PC-9 (cell line): ENCODE measurements at regions not wholly inside any gene's neighbourhood (a gene's known extent, or its start where the extent isn't known, plus 50 kb on each side); places are given as distances from the start of the nearest gene placed in this dataset.

ENCODE experiments used
- BruUV-seq: library from RNA; stranded (reverse); fragments of 400-500 nt; replicated peaks from 2 replicates; lab custom pipeline; 2021; lab: Mats Ljungman, UMichigan
- CTCF ChIA-PET: fragments of 300-600 bp; sonication (Branson Sonifier 250); formaldehyde crosslinking; loops from one replicate; lab custom pipeline; 2022; ENCODE audit warnings: antibody characterized with exemption; lab: Charles Lee
- POLR2A ChIA-PET: fragments of 300-600 bp; sonication (Branson Sonifier 250); formaldehyde crosslinking; loops from one replicate; lab custom pipeline; 2022; ENCODE audit warnings: antibody characterized with exemption; ENCODE audit not compliant: unreplicated experiment; lab: Charles Lee
- DNase-seq, 2 experiments: peaks; one replicate each; pipeline versions ENCODE4 v3.0.0 to v3.0.0-alpha.2; 2015 to 2022; ENCODE audit warnings: mixed read lengths in 1 of 2
- H2AFZ ChIP-seq: fragments of 200-600 bp; sonication (generic); 2 replicates; pipeline ENCODE4 v1.8.1; 2017; ENCODE audit warnings: antibody characterized with exemption
- H3F3A ChIP-seq: fragments of 200-600 bp; sonication (generic); 2 replicates; pipeline ENCODE4 v1.8.1; 2017; ENCODE audit warnings: antibody characterized with exemption, mild to moderate bottlenecking, low read depth; ENCODE audit not compliant: insufficient read depth
- H3K27ac ChIP-seq: fragments of 200-600 bp; sonication (generic); 2 replicates; pipeline ENCODE4 v1.6.1; 2016; ENCODE audit warnings: mixed run types
- H3K27me3 ChIP-seq: fragments of 200-600 bp; sonication (generic); 2 replicates; pipeline ENCODE4 v1.6.1; 2016; ENCODE audit warnings: low read depth, mixed run types; ENCODE audit not compliant: insufficient read depth
- H3K36me3 ChIP-seq: fragments of 200-600 bp; sonication (generic); 2 replicates; pipeline ENCODE4 v1.6.1; 2016; ENCODE audit warnings: low read depth, mixed run types
- H3K4me1 ChIP-seq: fragments of 200-600 bp; sonication (generic); replicated peaks from 2 replicates; pipeline ENCODE4 v1.6.1; 2016; ENCODE audit warnings: mixed run types; ENCODE audit not compliant: insufficient read depth
- H3K4me2 ChIP-seq: fragments of 200-600 bp; sonication (generic); 2 replicates; pipeline ENCODE4 v1.6.1; 2017; ENCODE audit warnings: mixed run types
- H3K4me3 ChIP-seq: fragments of 200-600 bp; sonication (generic); 2 replicates; pipeline ENCODE4 v1.6.1; 2016; ENCODE audit warnings: mixed run types
- H3K79me2 ChIP-seq: fragments of 200-600 bp; sonication (generic); 2 replicates; pipeline ENCODE4 v1.6.1; 2017; ENCODE audit warnings: low read depth, mixed run types
- H3K9me2 ChIP-seq: fragments of 200-600 bp; sonication (generic); 2 replicates; pipeline ENCODE4 v1.8.1; 2017; ENCODE audit warnings: mild to moderate bottlenecking; ENCODE audit not compliant: insufficient read depth
- H3K9me3 ChIP-seq: fragments of 200-600 bp; sonication (generic); 2 replicates; pipeline ENCODE4 v1.8.1; 2016; ENCODE audit warnings: low read depth; ENCODE audit not compliant: insufficient read depth
- H4K20me1 ChIP-seq: fragments of 200-600 bp; sonication (generic); 2 replicates; pipeline ENCODE4 v1.8.1; 2017; ENCODE audit not compliant: insufficient read depth
- CTCF ChIP-seq: fragments of 200-600 bp; sonication (generic); conservative IDR thresholded peaks from 2 replicates; pipeline ENCODE4 v1.6.1; 2017; ENCODE audit warnings: mixed run types, antibody characterized with exemption, mild to moderate bottlenecking, moderate library complexity
- EZH2 ChIP-seq: fragments of 200-600 bp; sonication (generic); IDR thresholded peaks from 2 replicates; pipeline ENCODE4 v1.8.0; 2017; ENCODE audit warnings: antibody characterized with exemption, low read depth
- intact Hi-C: fragments of 100-400 bp; cut with micrococcal nuclease; formaldehyde crosslinking; loops from one replicate; pipeline ENCODE4 v1.10.0; 2022; ENCODE audit not compliant: unreplicated experiment

GRCh38 chr3:63095-63765 is 133.3 kb upstream of the CHL1 start:
- no peak for DNase-seq
- H3K27ac ChIP-seq: no peak overlapping the region
- intact Hi-C loops: no loop called here

GRCh38 chr3:69690-70089 is 126.9 kb upstream of the CHL1 start:
- no peaks in the 10 kb centered on the region for H3K27me3 ChIP-seq
- TF ChIP-seq CTCF (no peak), EZH2 (no peak)
- H3K4me2 ChIP-seq: no peak overlapping the region
- no peaks in the 10 kb centered on the region for H3K9me2 ChIP-seq
- DNase-seq: no peak
- ChIA-PET POLR2A (no interaction called here), CTCF (no interaction called here)
- BruUV-seq: no TSS peak
- no peaks in the 10 kb centered on the region for H3K4me1 ChIP-seq
- intact Hi-C loops: no loop called here
- H3K27ac ChIP-seq: no peak overlapping the region
- H4K20me1 ChIP-seq: no peaks in the 10 kb centered on the region
- no peaks in the 10 kb centered on the region for H3K79me2 ChIP-seq
- no peaks in the 10 kb centered on the region for H3K9me3 ChIP-seq
- no peak overlapping the region for H3K4me3 ChIP-seq
- H2AFZ ChIP-seq: no peak overlapping the region
- H3F3A ChIP-seq: no peaks in the 10 kb centered on the region
- no peaks in the 10 kb centered on the region for H3K36me3 ChIP-seq

More at GRCh38 chr3:63095-63765, 133.3 kb upstream of the CHL1 start:
- Histone ChIP-seq H2AFZ (no peak overlapping the region), H3K79me2 (no peaks in the 10 kb centered on the region), H3K4me1 (no peaks in the 10 kb centered on the region), H3K4me3 (no peak overlapping the region), H3K9me2 (no peaks in the 10 kb centered on the region), H3K36me3 (no peaks in the 10 kb centered on the region), H3F3A (no peaks in the 10 kb centered on the region), H4K20me1 (no peaks in the 10 kb centered on the region), H3K27me3 (no peaks in the 10 kb centered on the region), H3K4me2 (no peak overlapping the region), H3K9me3 (no peaks in the 10 kb centered on the region)
- no peak for TF ChIP-seq CTCF
- no peak for TF ChIP-seq EZH2
- ChIA-PET POLR2A (no interaction called here), CTCF (no interaction called here)
- no TSS peak for BruUV-seq

- Histone ChIP-seq H3K4me3 (no peak overlapping the region), H3K9me3 (no peaks in the 10 kb centered on the region), H3K4me2 (no peak overlapping the region), H3K27ac (no peak overlapping the region), H4K20me1 (no peaks in the 10 kb centered on the region), H3K9me2 (no peaks in the 10 kb centered on the region), H3K36me3 (no peaks in the 10 kb centered on the region), H3K79me2 (no peaks in the 10 kb centered on the region), H3K4me1 (no peaks in the 10 kb centered on the region), H2AFZ (no peak overlapping the region), H3F3A (no peaks in the 10 kb centered on the region), H3K27me3 (no peaks in the 10 kb centered on the region)
- intact Hi-C loops: no loop called here
- BruUV-seq: no TSS peak
- TF ChIP-seq CTCF (no peak), EZH2 (no peak)
- ChIA-PET CTCF (no interaction called here), POLR2A (no interaction called here)
- DNase-seq: no peak
Observed at GRCh38 chr3:72776-73175, 123.8 kb upstream of the CHL1 start.
